ENCODE measurements at regions not wholly inside any gene's neighbourhood (a gene's known extent, or its start where the extent isn't known, plus 50 kb on each side); places are given as distances from the start of the nearest gene placed in this dataset.

GRCh38 chr12:115323223-115323905 is 639.4 kb upstream of the TBX3 start:
- H3K4me1 ChIP-seq, result peaks cover 0 to 15% (median 0%) of the 10 kb centered on the region in 4 donors
- 62% methylated on average over 3 of the region's 3 CpGs for WGBS (ENCODE audit: insufficient coverage, low coverage, low lambda C conversion rate, missing lambda C conversion rate)
- no peaks in the 10 kb centered on the region for H3K27me3 ChIP-seq
- H3K27ac ChIP-seq, result no peak overlapping the region
- DNase-seq, result no peak
- intact Hi-C loops (cut with DNase I), result no loop called here
- H3K9me3 ChIP-seq, result no peaks in the 10 kb centered on the region
- H3K4me3 ChIP-seq, result no peak overlapping the region
- TF ChIP-seq POLR2A (IDR thresholded peaks at IDR 0.05) (no peak), CTCF (IDR thresholded peaks at IDR 0.05) (no peak)
- H3K36me3 ChIP-seq, result no peaks in the 10 kb centered on the region
- ATAC-seq, result no peak

GRCh38 chr12:115322275-115322674 is 638.3 kb upstream of the TBX3 start:
- WGBS (ENCODE audit: insufficient coverage, low coverage, low lambda C conversion rate, missing lambda C conversion rate), result 48% methylated on average over 4 of the region's 4 CpGs
- TF ChIP-seq CTCF (IDR thresholded peaks at IDR 0.05), result no peak
- TF ChIP-seq POLR2A (IDR thresholded peaks at IDR 0.05), result no peak
- Histone ChIP-seq H3K36me3 (no peaks in the 10 kb centered on the region), H3K9me3 (no peaks in the 10 kb centered on the region), H3K27me3 (no peaks in the 10 kb centered on the region), H3K27ac (no peak overlapping the region), H3K4me3 (no peak overlapping the region), H3K4me1 (peaks cover 0 to 15% (median 0%) of the 10 kb centered on the region in 4 donors)
- intact Hi-C loops (cut with DNase I), result no loop called here
- DNase-seq (no peak), ATAC-seq (no peak)

- Histone ChIP-seq H3K27me3 (no peaks in the 10 kb centered on the region), H3K36me3 (no peaks in the 10 kb centered on the region), H3K4me3 (no peak overlapping the region), H3K27ac (no peak overlapping the region), H3K4me1 (peaks cover 0 to 12% (median 0%) of the 10 kb centered on the region in 4 donors), H3K9me3 (no peaks in the 10 kb centered on the region)
- ATAC-seq, result no peak
- WGBS (ENCODE audit: insufficient coverage, low coverage, low lambda C conversion rate, missing lambda C conversion rate), result 64% methylated on average over 8 of the region's 8 CpGs
- no peak for DNase-seq
- intact Hi-C loops (cut with DNase I), result no loop called here
- TF ChIP-seq CTCF (IDR thresholded peaks at IDR 0.05) (no peak), POLR2A (IDR thresholded peaks at IDR 0.05) (no peak)
Observed at GRCh38 chr12:115320967-115321366, 637.0 kb upstream of the TBX3 start.

GRCh38 chr12:115320451-115320850 is 636.5 kb upstream of the TBX3 start:
- no peak overlapping the region for H3K4me3 ChIP-seq
- DNase-seq (no peak), ATAC-seq (no peak)
- peaks cover 0 to 6% (median 0%) of the 10 kb centered on the region in 4 donors for H3K4me1 ChIP-seq
- TF ChIP-seq CTCF (IDR thresholded peaks at IDR 0.05), result no peak
- no peak for TF ChIP-seq POLR2A (IDR thresholded peaks at IDR 0.05)
- no peak overlapping the region for H3K27ac ChIP-seq
- intact Hi-C loops (cut with DNase I), result no loop called here
- 80% methylated on average over 5 of the region's 5 CpGs for WGBS (ENCODE audit: insufficient coverage, low coverage, low lambda C conversion rate, missing lambda C conversion rate)
- H3K9me3 ChIP-seq, result no peaks in the 10 kb centered on the region
- H3K27me3 ChIP-seq, result no peaks in the 10 kb centered on the region
- no peaks in the 10 kb centered on the region for H3K36me3 ChIP-seq
